B cell (primary cell): ENCODE measurements at regions not wholly inside any gene's neighbourhood (a gene's known extent, or its start where the extent isn't known, plus 50 kb on each side); places are given as distances from the start of the nearest gene placed in this dataset.

Experiments
- ATAC-seq: fragments of 200-7000 bp; cut with Tn5 transposase; one replicate; pipeline ENCODE4 v1.10.0; 2021; ENCODE audit warnings: low read depth, mild to moderate bottlenecking, moderate number of reproducible peaks, moderate library complexity
- CTCF ChIA-PET: fragments of 350-600 bp; sonication (Branson Sonifier 250); formaldehyde crosslinking; loops from one replicate; lab custom pipeline; 2021; ENCODE audit warnings: antibody characterized with exemption, inconsistent platforms; lab: Charles Lee
- POLR2A ChIA-PET: fragments of 350-600 bp; sonication (Branson Sonifier 250); formaldehyde crosslinking; loops from one replicate; lab custom pipeline; 2021; ENCODE audit warnings: antibody characterized with exemption; lab: Charles Lee
- DNase-seq: peaks from one replicate; pipeline ENCODE4 v3.0.0; 2013
- H2AFZ ChIP-seq: 2 replicates; pipeline ENCODE4 v1.6.1; 2012; ENCODE audit warnings: mild to moderate bottlenecking, low read depth, low read length; ENCODE audit not compliant: insufficient read depth, poor library complexity, severe bottlenecking
- H3K27ac ChIP-seq, 2 donors: 1 replicate in 1 of 2; 2 replicates in 1 of 2; pipeline ENCODE4 v1.5.1; 2012 to 2013; ENCODE audit warnings: low read length in 2 of 2, mild to moderate bottlenecking in 2 of 2, moderate library complexity in 1 of 2
- H3K27me3 ChIP-seq, 4 experiments: fragments of 200-600 bp in 1 of 4; sonication (generic) in 1 of 4; replicated peaks in 1 of 4; 1 replicate in 2 of 4; 2 replicates in 2 of 4; pipeline versions ENCODE4 v1.6.1 to v1.7.0; 2013 to 2016; ENCODE audit warnings: low read length in 3 of 4, mild to moderate bottlenecking in 2 of 4, mixed read lengths in 1 of 4, moderate library complexity in 1 of 4; ENCODE audit not compliant: insufficient read depth in 4 of 4, control insufficient read depth in 3 of 4; ENCODE audit errors: control extremely low read depth in 1 of 4
- H3K36me3 ChIP-seq, 2 experiments: replicated peaks in 1 of 2; 1 replicate in 1 of 2; 2 replicates in 1 of 2; pipeline versions ENCODE4 v1.6.1 to v1.7.1; 2013; ENCODE audit warnings: low read length in 1 of 2; ENCODE audit not compliant: insufficient read depth in 2 of 2, control insufficient read depth in 1 of 2; ENCODE audit errors: control extremely low read depth in 1 of 2, extremely low read depth in 1 of 2
- H3K4me1 ChIP-seq, 2 donors: fragments of 200-600 bp in 1 of 2; sonication (generic) in 1 of 2; 1 replicate in 1 of 2; 2 replicates in 1 of 2; pipeline versions ENCODE4 v1.5.1 to v1.6.1; 2013 to 2017; ENCODE audit warnings: low read length in 2 of 2; ENCODE audit not compliant: control insufficient read depth in 2 of 2, insufficient read depth in 2 of 2
- H3K4me2 ChIP-seq: replicated peaks from 2 replicates; pipeline ENCODE3; 2012; ENCODE audit warnings: mild to moderate bottlenecking, low read depth, low read length; ENCODE audit not compliant: poor library complexity, severe bottlenecking
- H3K4me3 ChIP-seq, 5 experiments: fragments of 200-600 bp in 1 of 5; sonication (generic) in 1 of 5; 1 replicate in 3 of 5; 2 replicates in 2 of 5; pipeline versions ENCODE4 v1.5.1 to v1.7.0; 2011 to 2016; ENCODE audit warnings: low read length in 4 of 5, mild to moderate bottlenecking in 4 of 5, low read depth in 2 of 5, control low read depth in 1 of 5, moderate library complexity in 1 of 5; ENCODE audit not compliant: insufficient read depth in 1 of 5; ENCODE audit errors: control extremely low read depth in 1 of 5, extremely low read depth in 1 of 5
- H3K79me2 ChIP-seq: fragments of 200-600 bp; sonication (generic); one replicate; pipeline ENCODE4 v1.6.0; 2016; ENCODE audit warnings: low read length; ENCODE audit not compliant: control insufficient read depth, insufficient read depth
- H3K9ac ChIP-seq: fragments of 200-600 bp; sonication (generic); 2 replicates; pipeline ENCODE4 v1.6.1; 2017; ENCODE audit warnings: mild to moderate bottlenecking, low read length, moderate library complexity
- H3K9me3 ChIP-seq, 3 donors: one replicate each; pipeline versions ENCODE4 v1.6.1 to v1.7.1; 2013; ENCODE audit warnings: low read length in 2 of 3; ENCODE audit not compliant: control insufficient read depth in 2 of 3, insufficient read depth in 1 of 3; ENCODE audit errors: control extremely low read depth in 1 of 3
- H4K20me1 ChIP-seq: 2 replicates; pipeline ENCODE4 v1.6.0; 2012; ENCODE audit warnings: mild to moderate bottlenecking, low read length; ENCODE audit not compliant: insufficient read depth, control insufficient read depth, poor library complexity, severe bottlenecking
- H3K27ac Mint-ChIP-seq: one replicate; pipeline ENCODE4 v1.8.0; 2021; ENCODE audit warnings: mixed read lengths
- H3K27me3 Mint-ChIP-seq: one replicate; pipeline ENCODE4 v1.8.0; 2021; ENCODE audit warnings: mixed read lengths
- H3K4me1 Mint-ChIP-seq: one replicate; pipeline ENCODE4 v1.8.0; 2021; ENCODE audit warnings: mixed read lengths
- H3K4me3 Mint-ChIP-seq: one replicate; pipeline ENCODE4 v1.8.0; 2021; ENCODE audit warnings: mixed read lengths
- H3K9me3 Mint-ChIP-seq: one replicate; pipeline ENCODE4 v1.8.0; 2022; ENCODE audit warnings: mixed read lengths; ENCODE audit not compliant: insufficient read depth
- CTCF ChIP-seq: fragments of 200-600 bp; IDR thresholded peaks from one replicate; pipeline ENCODE4 v1.8.0; 2022; ENCODE audit warnings: antibody characterized with exemption, mild to moderate bottlenecking
- EZH2 ChIP-seq: IDR thresholded peaks from 2 replicates; pipeline ENCODE4 v1.6.1; 2012; ENCODE audit warnings: borderline replicate concordance, low read depth, mild to moderate bottlenecking, moderate library complexity, low read length; ENCODE audit not compliant: insufficient read depth, poor library complexity, severe bottlenecking
- WGBS: methylation state at CpG from one replicate; pipeline ENCODE4 v1.1.5; 2013; ENCODE audit warnings: missing lambda C conversion rate; ENCODE audit not compliant: insufficient coverage; 5-methylcytosine and 5-hydroxymethylcytosine counted together
- intact Hi-C: fragments of 100-400 bp; cut with micrococcal nuclease; formaldehyde crosslinking; loops from one replicate; pipeline ENCODE4 v1.10.0; 2022

DNA sequence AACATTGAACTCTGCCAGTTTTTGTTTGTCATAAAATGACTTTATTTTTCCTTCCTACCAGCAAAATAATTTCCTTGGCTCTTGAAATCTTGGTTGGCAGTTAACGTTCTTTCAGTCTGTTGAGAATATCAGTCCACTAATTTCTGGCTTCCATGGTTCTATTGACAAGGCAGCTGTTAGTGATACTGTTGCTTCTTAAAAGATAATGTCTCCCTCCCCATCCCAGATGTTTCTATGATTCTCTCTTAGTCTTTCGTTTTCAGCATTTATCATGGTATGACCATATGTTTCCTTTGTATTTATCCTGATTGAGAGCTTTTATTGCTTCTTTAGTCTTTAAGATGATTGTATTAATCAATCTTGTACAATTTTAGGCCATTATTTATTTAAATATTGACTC lies 81.1 kb upstream of the STK26 start:
- Histone ChIP-seq H3K36me3 (no peaks in the 10 kb centered on the region), H3K4me3 (no peak overlapping the region), H3K9ac (no peak overlapping the region), H3K9me3 (no peaks in the 10 kb centered on the region), H4K20me1 (no peaks in the 10 kb centered on the region), H3K79me2 (no peaks in the 10 kb centered on the region), H3K27ac (no peak overlapping the region), H3K4me1 (no peaks in the 10 kb centered on the region), H3K27me3 (peaks cover 0 to 8% (median 0%) of the 10 kb centered on the region in 4 experiments), H2AFZ (no peak overlapping the region), H3K4me2 (no peak overlapping the region)
- Mint-ChIP-seq H3K27ac (no peak overlapping the region), H3K27me3 (no peaks in the 10 kb centered on the region), H3K9me3 (no peaks in the 10 kb centered on the region), H3K4me1 (no peaks in the 10 kb centered on the region), H3K4me3 (no peak overlapping the region)
- intact Hi-C loops, result no loop called here
- ChIA-PET POLR2A (no interaction called here), CTCF (no interaction called here)
- WGBS, result no CpG with 5 or more reads among the region's 2 CpGs
- no peak for ATAC-seq
- TF ChIP-seq EZH2 (no peak), CTCF (no peak)
- DNase-seq, result no peak

GRCh38 chrX:131944936-131945902 lies 77.9 kb upstream of the STK26 start:
- DNase-seq (no peak), ATAC-seq (no peak)
- Histone ChIP-seq H3K4me1 (no peaks in the 10 kb centered on the region), H3K79me2 (no peaks in the 10 kb centered on the region), H3K4me2 (no peak overlapping the region), H3K36me3 (no peaks in the 10 kb centered on the region), H3K4me3 (no peak overlapping the region), H4K20me1 (no peaks in the 10 kb centered on the region), H3K9ac (no peak overlapping the region), H3K27me3 (peaks cover 0 to 8% (median 0%) of the 10 kb centered on the region in 4 experiments), H3K27ac (no peak overlapping the region), H3K9me3 (no peaks in the 10 kb centered on the region), H2AFZ (no peak overlapping the region)
- H3K4me1 Mint-ChIP-seq, result no peaks in the 10 kb centered on the region
- ChIA-PET CTCF (no interaction called here), POLR2A (no interaction called here)
- H3K27ac Mint-ChIP-seq, result no peak overlapping the region
- no peaks in the 10 kb centered on the region for H3K27me3 Mint-ChIP-seq
- no peaks in the 10 kb centered on the region for H3K9me3 Mint-ChIP-seq
- TF ChIP-seq EZH2 (no peak), CTCF (no peak)
- intact Hi-C loops, result no loop called here
- H3K4me3 Mint-ChIP-seq, result no peak overlapping the region
- WGBS, result no CpG with 5 or more reads among the region's 7 CpGs
